Psoas muscle (tissue), 7 donors: ENCODE measurements at regions not wholly inside any gene's neighbourhood (a gene's known extent, or its start where the extent isn't known, plus 50 kb on each side); places are given as distances from the start of the nearest gene placed in this dataset.

Experiments
- ATAC-seq, 4 donors: fragments of 200-7000 bp; cut with Tn5 transposase; one replicate each; pipeline ENCODE4 v1.9.1; 2020; ENCODE audit warnings: moderate library complexity in 3 of 4, mild to moderate bottlenecking in 2 of 4
- DNase-seq, 2 donors: peaks; one replicate each; pipeline ENCODE4 v3.0.0-alpha.2; 2020
- H3K27ac ChIP-seq: fragments of 200-600 bp; one replicate; pipeline ENCODE4 v1.8.0; 2022
- H3K27me3 ChIP-seq, 3 donors: fragments of 200-600 bp in 1 of 3; one replicate each; pipeline versions ENCODE4 v1.6.1 to v1.8.0; 2013 to 2022; ENCODE audit warnings: low read length in 2 of 3, mild to moderate bottlenecking in 2 of 3, moderate library complexity in 1 of 3; ENCODE audit not compliant: insufficient read depth in 3 of 3
- H3K36me3 ChIP-seq, 2 donors: fragments of 200-600 bp in 1 of 2; one replicate each; pipeline versions ENCODE4 v1.6.1 to v1.8.0; 2013 to 2022; ENCODE audit warnings: low read depth in 1 of 2, mild to moderate bottlenecking in 1 of 2, moderate library complexity in 1 of 2; ENCODE audit not compliant: insufficient read depth in 1 of 2
- H3K4me1 ChIP-seq: fragments of 200-600 bp; one replicate; pipeline ENCODE4 v1.8.0; 2022
- H3K4me3 ChIP-seq: fragments of 200-600 bp; one replicate; pipeline ENCODE4 v1.8.0; 2022; ENCODE audit warnings: mild to moderate bottlenecking
- H3K9me3 ChIP-seq: fragments of 200-600 bp; one replicate; pipeline ENCODE4 v1.8.0; 2022
- CTCF ChIP-seq: fragments of 200-600 bp; IDR thresholded peaks from one replicate; pipeline ENCODE4 v1.8.0; 2022; ENCODE audit warnings: antibody characterized with exemption
- WGBS, 3 donors: extraction: QIAGEN DNeasy Blood & Tissue Kit; methylation state at CpG; one replicate each; pipeline versions ENCODE4 v1.1.6 to v1.1.7; 2013; 5-methylcytosine and 5-hydroxymethylcytosine counted together
- intact Hi-C, 2 donors: fragments of 100-400 bp; cut with DNase I; formaldehyde crosslinking; loops; one replicate each; pipeline versions ENCODE4 v1.11.0 to v1.14.2; 2022
- donor health status: healthy with polysubstance abuse.
- donor health status: DM: no; HTN: no; CAD: no; lungs with moderate emphysema.
- donor health status: Bipolar disorder and iron deficiency.
- donor health status: healthy.
- donor health status: DM: yes; HTN: yes; CAD: no.
- donor health status: DM: no; HTN: no; CAD: no.
- donor health status: DM: yes; HTN: yes; CAD: no.

- H3K36me3 ChIP-seq = no peaks in the 10 kb centered on the region
- no peaks in the 10 kb centered on the region for H3K27me3 ChIP-seq
- WGBS, 3 donors = 87 to 90% (median 88%) methylated on average over 3 of the region's 3 CpGs
- no peak overlapping the region for H3K27ac ChIP-seq
- intact Hi-C loops = no loop called here
- ATAC-seq (no peak), DNase-seq (no peak)
- no peaks in the 10 kb centered on the region for H3K4me1 ChIP-seq
- no peak overlapping the region for H3K4me3 ChIP-seq
- no peaks in the 10 kb centered on the region for H3K9me3 ChIP-seq
- no peak for TF ChIP-seq CTCF
Observed at GRCh38 chr12:75565795-75566194, 54.4 kb upstream of the KRR1 start.

GRCh38 chr12:75564852-75565251 lies 53.4 kb upstream of the KRR1 start:
- intact Hi-C loops = no loop called here
- WGBS, 3 donors = 12 to 13% (median 13%) methylated on average over 4 of the region's 4 CpGs
- no peaks in the 10 kb centered on the region for H3K36me3 ChIP-seq
- no peaks in the 10 kb centered on the region for H3K4me1 ChIP-seq
- no peak overlapping the region for H3K27ac ChIP-seq
- TF ChIP-seq CTCF = no peak
- H3K27me3 ChIP-seq = no peaks in the 10 kb centered on the region
- H3K4me3 ChIP-seq = no peak overlapping the region
- ATAC-seq (no peak), DNase-seq (no peak)
- H3K9me3 ChIP-seq = no peaks in the 10 kb centered on the region

- H3K36me3 ChIP-seq = no peaks in the 10 kb centered on the region
- H3K27me3 ChIP-seq = no peaks in the 10 kb centered on the region
- no peak for ATAC-seq
- intact Hi-C loops = no loop called here
- no peak for DNase-seq
- H3K27ac ChIP-seq = no peak overlapping the region
- H3K4me1 ChIP-seq = no peaks in the 10 kb centered on the region
- TF ChIP-seq CTCF = no peak
- H3K4me3 ChIP-seq = no peak overlapping the region
- 11 to 23% (median 21%) methylated on average over 2 of the region's 2 CpGs for WGBS, 3 donors
- H3K9me3 ChIP-seq = no peaks in the 10 kb centered on the region
Observed at GRCh38 chr12:75564398-75564797, 53.0 kb upstream of the KRR1 start.

- intact Hi-C loops = no loop called here
- H3K4me1 ChIP-seq = no peaks in the 10 kb centered on the region
- no peaks in the 10 kb centered on the region for H3K9me3 ChIP-seq
- H3K27me3 ChIP-seq = no peaks in the 10 kb centered on the region
- DNase-seq (no peak), ATAC-seq (no peak)
- TF ChIP-seq CTCF = no peak
- WGBS, 3 donors = 82 to 85% (median 85%) methylated on average over 2 of the region's 2 CpGs
- H3K27ac ChIP-seq = no peak overlapping the region
- H3K4me3 ChIP-seq = no peak overlapping the region
- H3K36me3 ChIP-seq = no peaks in the 10 kb centered on the region
Observed at GRCh38 chr12:75563351-75563750, 51.9 kb upstream of the KRR1 start.

- H3K9me3 ChIP-seq = no peaks in the 10 kb centered on the region
- no peak for TF ChIP-seq CTCF
- DNase-seq (no peak), ATAC-seq (no peak)
- no peak overlapping the region for H3K4me3 ChIP-seq
- WGBS, 3 donors = 65 to 68% (median 66%) methylated on average over 7 of the region's 7 CpGs
- H3K36me3 ChIP-seq = no peaks in the 10 kb centered on the region
- intact Hi-C loops = no loop called here
- no peak overlapping the region for H3K27ac ChIP-seq
- no peaks in the 10 kb centered on the region for H3K27me3 ChIP-seq
- no peaks in the 10 kb centered on the region for H3K4me1 ChIP-seq
Observed at GRCh38 chr12:75561921-75562320, 50.5 kb upstream of the KRR1 start.
